ENCODE measurements at regions not wholly inside any gene's neighbourhood (a gene's known extent, or its start where the extent isn't known, plus 50 kb on each side); places are given as distances from the start of the nearest gene placed in this dataset.
"Not testable (repeated sequence)": the region's sequence is repeated elsewhere in the genome, so short reads cannot be mapped to it uniquely, and the experiment has no call there.

DNA sequence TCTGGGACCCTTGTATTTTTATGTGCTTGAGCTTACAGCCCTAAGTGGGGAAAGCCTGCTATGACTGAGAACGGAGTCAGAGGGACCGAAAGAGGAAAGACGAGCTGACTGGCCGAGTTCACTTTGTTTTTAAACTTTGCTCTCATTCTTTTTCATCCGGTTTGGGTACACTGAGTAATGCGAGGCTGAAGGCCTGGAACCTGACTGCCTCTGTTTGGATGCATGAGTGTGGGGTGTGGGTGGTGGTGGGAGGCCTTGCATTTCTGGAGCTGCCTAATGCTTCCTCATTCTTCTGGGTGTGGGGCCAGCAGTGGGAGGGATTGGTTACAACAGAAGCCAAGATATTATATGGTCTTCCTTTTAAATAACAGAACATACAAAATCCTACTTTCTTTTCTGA, 155.5 kb downstream of the BUB3 start:
- no peak for DNase-seq

DNA sequence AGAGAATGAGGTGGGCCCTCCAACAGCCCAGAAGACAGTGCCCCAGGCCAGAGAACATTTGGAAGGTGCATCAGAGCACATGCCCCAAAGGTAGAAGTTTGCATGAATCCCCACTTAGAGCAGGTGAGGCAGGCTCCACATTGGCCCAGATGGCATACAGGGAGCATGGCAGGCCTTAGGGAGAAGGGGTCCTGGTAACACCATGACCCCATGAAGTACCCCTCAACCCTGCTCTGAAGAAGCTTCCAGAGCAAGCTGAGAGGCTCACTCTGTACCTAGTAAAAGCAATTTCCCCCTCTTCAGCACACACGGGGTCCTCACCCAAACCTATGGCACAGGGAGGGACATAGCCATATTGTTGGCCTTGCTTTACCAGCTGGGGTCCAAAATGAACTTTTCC, 162.6 kb downstream of the BUB3 start:
- no peak for DNase-seq

DNA sequence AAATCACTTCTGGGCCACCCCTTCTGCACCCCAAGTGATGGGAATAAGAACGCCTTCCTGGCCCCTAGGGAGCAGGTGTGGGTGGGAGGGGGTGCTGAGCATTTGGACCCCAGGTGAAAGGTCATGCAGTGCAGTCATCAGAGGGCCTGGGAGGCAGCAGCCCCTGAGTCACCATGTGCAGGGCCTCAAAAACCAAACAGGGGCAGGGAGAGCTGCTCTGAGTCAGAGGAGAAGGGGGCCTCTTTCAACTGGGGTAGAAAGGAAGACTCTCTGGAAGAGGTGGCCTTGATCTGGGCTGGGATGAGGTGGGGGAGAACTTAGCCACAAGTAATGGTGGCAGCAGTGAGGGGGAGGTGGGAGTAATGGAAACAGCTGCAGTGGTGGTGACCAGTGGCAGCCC, 164.3 kb downstream of the BUB3 start:
- no peak for DNase-seq

DNA sequence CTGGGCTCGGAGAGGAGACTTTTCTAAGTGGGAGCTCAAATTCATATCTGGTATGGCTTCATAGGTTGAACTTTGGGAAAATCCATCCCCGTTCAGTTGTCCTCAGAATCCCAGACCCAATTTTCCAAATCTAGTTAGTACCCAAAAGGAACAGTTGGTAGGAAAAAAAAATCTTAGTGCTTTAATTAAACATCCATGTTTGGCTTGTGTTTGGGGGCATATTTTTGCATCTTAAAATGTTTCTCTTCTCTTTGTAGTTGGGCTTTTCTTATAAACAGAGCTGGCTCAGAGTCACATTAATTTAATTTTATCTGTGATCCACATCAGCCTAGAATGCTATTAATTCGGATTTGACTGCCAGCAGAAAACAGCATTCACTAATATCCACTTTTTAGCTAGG, 165.9 kb downstream of the BUB3 start:
- no peak for DNase-seq

DNA sequence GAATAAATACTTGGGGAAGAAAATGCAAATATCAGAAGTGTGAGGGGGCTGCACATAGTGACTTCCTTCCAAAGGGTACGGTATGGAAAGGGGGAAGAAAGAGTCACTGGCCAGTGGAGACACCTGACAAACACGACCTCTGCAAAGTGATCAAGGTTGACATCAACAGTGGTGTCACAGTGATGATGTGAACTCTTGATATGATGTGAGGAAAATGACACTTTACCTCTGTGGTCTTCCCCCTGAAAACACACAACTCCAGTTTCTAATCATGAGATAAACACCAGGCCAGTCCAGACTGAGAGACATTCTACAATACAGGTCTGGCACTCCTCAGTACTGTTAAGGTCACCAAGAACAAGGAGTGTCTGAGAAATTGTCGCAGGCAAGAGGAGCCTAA, 169.7 kb downstream of the BUB3 start:
- no peak for DNase-seq

DNA sequence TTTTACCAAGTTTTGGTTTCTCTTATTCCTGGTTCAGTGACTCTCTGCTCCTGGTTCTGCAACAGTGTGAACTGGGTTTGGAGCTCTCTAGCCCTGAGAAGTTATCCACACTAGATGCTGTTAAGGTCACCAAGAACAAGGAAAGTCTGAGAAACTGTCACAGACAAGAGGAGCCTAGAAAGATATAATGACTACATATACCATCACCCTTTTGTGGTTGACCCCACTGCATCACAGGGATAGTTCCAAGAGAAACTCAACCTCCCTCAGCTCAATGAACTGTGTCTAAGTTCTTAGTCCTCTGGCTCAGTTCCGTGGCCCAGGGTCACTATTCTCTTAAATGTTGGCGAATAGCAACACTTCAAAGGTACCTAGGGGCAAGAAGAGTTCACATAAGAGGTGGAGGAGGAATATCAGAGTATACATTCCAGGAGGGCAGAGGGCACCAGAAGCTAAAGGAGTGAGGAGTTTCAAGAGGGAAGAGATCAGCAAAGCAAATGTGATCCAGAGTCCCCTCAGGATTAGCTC, 171.5 kb downstream of the BUB3 start:
- no peak for DNase-seq

DNA sequence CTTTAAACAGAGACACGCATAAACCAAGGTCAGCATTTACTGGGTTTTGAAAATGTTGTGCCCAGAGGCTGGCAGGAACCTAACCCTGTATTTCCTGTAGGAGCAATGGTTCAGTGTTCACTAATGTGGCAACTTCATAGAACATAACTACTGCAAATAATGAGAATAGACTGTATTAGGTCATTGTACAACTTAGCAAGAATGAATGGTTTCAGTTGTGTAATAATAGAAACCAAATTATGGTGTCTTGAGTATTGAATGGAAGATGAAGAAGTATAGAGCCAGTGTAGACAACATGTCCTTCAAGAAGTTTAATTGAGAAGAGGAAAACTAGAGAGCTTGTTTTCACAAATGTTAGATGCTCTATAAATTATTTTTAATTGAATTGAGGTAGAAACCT, 172.5 kb downstream of the BUB3 start:
- DNase-seq, result no peak

DNA sequence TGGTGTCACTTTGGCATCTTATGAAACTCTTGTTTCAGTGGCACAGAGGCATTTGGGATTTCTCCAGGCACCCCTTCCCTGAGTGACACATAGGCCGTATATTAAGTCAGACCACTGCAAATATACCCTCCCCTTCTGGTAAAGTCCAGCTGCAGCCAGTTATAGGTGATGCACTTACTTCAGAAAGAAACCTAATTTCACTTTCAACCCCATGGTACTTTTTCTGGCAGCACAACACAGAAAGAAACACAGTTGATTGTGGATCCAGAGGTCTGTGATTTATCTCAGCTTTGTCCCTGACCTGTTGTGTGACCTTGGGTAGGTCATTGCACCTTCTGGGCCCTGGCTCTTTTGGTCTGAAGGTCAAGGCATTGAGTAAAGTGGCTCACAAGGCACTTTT, 173.2 kb downstream of the BUB3 start:
- DNase-seq, result no peak

DNA sequence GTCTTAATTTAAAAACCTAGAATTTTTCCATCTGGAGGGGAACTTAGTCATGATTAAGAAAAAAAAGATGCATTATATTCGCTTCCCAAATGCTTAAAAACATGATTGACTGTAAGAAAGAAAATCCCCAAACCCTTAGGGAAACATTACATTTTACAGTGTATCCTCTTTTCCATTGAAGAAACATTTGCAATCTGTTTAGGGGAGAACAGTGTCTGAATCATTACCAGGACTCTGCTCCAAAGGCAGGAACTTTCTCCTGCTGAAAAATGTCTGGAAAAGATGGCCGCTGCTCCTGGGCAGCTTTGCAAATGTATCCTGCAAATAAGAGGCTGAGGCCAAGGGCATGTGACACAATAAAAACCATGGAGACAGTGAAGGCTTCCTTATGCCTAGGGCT, 173.7 kb downstream of the BUB3 start:
- DNase-seq, result no peak

DNA sequence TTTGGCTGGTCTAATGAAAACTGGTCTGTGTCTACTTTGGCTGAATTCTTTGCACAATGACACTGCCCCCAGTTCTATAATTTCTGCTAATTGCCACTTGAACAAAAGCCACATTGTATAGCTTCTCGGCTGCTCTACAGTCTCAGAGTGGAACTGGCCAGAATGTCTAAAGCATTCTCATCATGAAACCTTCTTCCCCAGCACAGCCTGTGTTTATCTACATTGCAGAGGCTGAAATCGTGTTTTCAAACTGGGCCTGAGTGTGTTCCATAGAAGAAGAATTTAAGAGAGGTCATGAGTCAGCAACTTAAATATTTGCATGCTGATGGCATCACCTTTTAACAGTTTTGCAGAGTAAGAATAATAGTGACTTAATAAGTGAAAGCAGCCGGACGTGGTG, 177.2 kb downstream of the BUB3 start:
- peak in 8 of 56 donors; percentile 6 to 31 (median 20) for DNase-seq

DNA sequence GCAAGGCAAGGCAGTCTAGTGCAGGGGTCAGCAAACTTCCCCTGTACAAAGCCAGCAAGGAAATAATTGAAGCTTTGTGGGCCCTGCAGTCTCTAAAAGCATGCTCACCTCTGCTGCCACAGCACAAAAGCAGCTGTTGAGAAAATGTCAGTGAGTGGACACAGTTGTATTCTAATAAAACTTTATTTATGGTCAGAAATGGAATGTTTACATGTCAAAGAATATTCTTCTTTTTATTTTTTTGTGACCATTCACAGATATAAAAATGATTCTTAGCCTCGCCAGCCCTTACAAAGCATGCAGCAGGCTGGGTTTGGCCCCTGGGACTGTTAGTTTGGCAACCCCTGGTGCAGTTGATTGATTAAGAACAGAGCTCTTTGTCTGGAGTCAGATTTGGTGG, 192.4 kb downstream of the BUB3 start:
- no peak for DNase-seq

DNA sequence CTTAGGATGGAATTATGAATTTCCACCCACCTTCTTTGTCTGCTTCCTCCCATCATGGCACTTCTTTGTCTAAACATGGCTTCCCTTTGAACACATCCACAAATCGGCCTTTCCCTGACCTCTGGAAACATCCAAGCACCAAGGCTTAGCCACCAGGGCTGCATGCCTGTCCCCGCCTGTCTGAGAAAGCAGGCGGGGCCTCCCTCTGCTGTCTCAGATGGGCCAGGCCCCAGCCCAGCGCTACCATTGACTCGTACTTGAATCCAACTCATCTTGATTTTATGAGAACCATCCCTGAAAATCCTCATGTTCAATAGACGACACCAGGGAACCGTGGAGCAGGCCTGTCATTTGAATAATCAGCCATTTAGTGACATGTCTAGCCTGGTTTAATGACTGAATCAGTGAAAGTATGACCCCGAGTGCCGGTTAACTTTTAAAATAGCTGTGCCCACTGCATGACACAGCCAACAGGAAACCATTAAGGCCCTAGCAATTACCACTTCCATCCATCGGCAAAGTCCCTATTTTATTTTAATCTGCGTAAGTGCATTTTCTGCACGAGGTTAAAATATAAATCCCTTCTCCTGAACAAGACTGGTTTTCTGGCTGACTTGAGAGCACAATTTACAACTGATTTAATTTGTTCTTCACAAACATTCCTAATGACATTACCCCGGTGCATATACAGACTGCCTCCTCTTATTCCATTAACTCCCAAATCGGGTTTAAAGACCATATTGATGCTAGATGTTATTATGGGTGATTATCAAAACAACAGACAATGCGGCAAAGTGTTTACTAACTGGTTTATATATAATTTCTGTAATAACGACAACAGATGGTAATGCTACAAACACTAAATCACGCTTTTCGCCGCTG, 194.7 kb downstream of the BUB3 start:
- no peak for DNase-seq

DNA sequence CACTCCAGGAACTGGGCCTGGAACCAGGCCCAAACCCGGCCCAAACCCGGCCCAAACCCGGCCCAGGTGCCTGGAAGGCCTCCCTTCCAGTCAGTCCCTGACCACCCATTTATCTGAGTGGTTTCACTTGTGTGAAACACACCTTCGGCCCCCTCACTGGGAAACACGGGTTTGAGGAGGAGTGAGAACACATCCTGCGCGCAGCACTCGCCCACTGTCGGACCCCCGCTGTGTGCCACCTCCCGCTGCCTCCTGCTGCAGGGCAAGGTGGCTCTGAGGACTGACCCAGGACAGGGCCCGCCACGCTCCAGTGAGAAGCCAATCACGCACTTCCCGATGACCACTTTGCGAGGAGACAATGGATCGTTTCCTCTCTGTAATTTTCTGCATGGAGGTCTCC, 197.5 kb downstream of the BUB3 start:
- DNase-seq, result no peak

DNA sequence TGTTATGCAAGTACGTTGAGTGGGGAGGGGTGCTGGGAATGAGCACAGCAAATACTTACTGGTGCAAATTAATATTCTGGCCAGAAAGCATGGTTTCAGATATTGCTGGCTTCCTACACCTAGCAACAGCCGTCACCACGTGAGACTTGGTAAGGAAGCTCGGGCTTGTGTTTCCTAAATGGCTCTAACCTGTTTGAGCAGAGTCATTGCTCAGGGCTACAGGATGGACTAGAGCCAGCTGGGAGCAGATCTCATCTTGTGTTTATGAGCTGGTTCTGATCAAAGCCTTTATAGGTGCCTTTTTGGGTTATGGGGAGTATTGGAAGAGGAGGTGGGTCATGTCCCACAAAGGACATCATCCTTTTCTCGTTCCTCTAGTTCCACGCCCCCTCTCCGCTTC, 200.3 kb downstream of the BUB3 start:
- peak in 1 of 56 donors; percentile 27 for DNase-seq

DNA sequence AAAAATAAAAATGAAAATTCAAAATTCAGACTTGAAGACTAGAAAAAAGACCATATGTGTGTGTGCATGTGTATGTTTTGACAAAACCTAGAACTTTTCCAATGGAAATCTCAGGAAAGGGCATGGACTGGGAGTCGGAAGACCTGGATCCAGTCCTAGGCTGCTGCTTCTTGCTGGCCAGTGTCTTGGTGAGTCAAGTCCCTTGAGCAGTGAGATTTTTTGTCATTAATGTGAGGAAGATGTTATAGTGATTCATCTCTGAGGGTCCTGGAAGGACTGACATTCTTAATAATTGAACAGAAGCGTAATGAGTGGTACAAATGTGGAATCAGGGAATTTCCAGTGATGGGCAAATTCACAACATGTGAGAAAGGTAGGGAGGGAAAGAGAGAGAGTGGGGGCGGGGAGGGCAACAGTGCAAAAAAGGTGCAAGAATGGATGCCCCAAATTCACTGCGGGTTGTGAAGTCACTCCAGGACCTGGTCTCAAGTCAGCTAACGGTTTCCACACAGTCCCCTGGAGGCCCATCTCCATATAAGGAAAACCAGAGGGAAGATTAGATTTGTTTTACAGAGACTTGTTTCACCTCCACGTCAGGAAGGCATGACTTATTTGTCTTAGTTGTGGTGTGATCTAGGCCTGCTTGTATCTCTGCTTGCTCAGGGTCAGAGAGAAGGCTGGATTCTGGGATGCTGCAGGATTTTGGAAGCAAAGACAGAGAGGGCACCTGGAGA, 201.7 kb downstream of the BUB3 start:
- DNase-seq, result no peak

DNA sequence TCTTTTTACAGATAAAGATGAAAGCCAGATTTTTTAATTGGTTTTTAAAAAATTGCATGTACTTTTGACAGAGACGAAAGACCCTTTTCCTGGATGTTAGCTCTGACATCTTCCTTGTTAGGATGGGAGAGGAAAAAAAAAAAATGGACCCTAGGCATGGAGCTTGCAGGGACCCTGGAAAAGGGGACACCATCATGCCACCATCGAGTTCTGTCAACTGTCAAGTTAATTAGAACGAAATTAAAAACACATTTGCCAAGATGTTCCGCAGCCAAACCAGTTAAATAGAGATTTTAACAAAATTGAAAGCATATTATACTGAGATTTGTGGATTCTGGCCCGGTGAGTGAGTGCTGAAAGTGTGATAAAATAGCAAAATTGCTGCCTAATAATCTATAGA, 202.6 kb downstream of the BUB3 start:
- DNase-seq, result no peak

DNA sequence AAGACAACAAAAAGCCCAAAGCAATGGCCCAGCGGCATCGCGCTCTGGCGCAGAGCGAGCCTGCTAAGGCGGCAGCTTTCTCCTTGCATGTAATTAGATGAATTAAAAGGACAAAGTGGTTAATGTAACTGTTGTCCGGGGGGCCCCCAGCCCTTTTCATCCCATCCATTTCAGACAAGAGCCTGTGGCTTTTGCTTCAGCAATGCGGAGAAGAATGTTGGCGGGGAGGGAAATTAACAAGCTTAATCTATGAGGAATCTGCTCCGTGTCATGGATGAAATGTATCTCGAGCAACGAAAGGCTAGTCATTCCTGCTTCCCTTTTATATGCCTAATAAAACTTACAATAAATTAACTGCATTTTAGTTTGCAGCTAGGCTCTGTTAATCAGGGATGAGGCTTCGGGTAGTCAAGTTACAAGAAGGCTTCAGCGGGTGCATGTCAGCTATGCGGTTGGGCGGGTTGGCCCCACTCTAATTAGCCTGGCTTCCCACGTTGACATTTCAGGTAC, 203.3 kb downstream of the BUB3 start:
- peak in 2 of 56 donors; percentile 13 to 24 for DNase-seq

DNA sequence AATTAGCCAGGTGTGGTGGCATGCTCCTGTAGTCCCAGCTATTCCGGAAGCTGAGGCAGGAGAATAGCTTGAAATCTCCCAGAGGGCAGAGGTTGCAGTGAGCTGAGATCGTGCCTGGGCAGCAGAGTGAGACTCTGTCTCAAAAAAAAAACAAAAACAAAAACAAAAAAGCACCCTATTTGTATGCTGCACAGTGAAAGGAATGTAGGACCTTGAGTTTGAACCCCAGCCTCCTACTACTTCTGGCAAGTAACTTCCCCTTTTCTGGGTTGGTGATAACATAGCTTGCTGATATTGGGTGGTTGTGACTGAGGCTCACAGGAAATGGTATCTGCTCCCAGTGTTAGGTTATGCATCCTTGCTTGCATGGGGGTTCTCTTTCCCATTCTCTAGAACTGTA, 205.3 kb downstream of the BUB3 start:
- no peak for DNase-seq

DNA sequence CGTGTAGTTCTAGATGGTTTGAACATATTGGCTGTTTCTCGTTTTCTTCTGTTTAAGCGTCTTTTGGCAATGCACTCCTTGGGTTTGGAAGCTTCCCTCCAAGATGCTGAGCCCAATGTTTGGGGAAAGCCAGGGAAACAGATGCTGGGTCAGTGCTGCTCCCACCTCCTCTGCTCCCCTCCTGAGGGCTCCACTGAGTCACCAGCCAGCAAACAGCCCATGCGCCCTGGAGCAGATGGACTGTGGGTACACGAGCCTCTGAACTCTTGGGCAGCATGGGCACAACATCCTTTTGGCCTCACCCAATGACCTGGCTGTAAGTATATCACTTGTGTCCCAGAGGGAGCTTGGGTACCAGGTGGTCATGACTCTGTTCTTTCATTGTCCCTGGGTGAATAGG, 207.6 kb downstream of the BUB3 start:
- no peak for DNase-seq

DNA sequence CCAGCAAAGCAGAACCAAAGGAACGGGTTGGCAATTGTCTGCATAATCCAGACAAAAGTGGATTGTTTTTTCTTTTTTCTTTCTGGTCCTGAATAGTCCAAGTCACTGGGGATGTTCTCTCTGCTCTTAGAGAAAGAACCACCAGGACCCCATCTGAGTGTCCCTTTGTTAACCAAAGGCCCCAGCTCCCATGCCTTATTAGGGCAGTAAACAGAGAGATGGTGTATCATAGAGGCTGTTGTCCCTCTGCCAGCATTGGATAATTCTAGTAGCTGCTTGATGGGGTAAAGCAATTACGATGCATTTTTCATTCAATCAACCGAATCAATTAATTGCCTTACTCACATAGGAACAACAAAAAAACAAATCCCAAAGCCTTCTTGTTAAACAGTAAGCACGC, 213.0 kb downstream of the BUB3 start:
- peak in 35 of 56 donors; percentile 6 to 76 (median 39) for DNase-seq

DNA sequence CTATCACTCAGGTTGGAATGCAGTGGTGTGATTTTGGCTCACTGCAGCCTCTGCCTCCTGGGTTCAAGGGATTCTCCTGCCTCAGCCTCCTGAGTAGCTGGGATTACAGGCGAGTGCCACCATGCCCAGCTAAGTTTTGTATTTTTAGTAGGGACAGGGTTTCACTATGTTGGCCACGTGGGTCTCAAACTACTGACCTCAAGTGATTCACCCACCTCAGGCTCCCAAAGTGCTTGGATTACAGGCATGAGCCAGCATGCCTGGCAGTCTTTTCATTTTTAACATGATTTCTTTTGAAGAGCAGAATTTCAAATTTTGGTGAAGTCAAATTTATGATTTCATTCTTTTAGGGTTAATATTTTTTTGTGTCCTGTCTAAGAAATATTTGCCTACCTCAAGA, 217.4 kb downstream of the BUB3 start:
- DNase-seq, result not testable (repeated sequence)

DNA sequence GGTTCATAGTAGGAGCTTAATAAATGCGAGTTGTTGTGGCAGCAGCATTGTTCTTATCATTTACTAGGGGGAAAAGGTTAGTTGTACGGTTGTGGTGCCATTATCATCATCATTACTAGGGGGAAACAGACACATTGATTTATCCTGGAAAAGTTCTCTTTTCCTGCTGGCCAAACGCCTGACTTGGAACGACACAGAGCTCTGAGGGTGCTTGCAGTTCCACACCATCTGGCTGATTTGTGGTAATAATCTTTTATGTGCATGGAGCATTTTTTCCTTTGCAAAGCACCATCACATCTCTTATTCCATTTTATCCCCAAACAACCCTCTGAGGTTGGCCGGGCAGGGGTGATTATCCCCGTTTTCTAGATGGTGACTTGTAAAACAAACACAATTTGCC, 219.4 kb downstream of the BUB3 start:
- DNase-seq, result no peak
